HG02884 (cell line): ENCODE measurements at regions not wholly inside any gene's neighbourhood (a gene's known extent, or its start where the extent isn't known, plus 50 kb on each side); places are given as distances from the start of the nearest gene placed in this dataset.
A peak's percentile ranks its signal among the peaks of the same experiment; 100 is the strongest.

Experiments used
- ATAC-seq: cut with Tn5 transposase; IDR thresholded peaks from one replicate; pipeline ENCODE4 v1.9.1; 2021; ENCODE audit warnings: mild to moderate bottlenecking, moderate library complexity; ENCODE audit not compliant: unreplicated experiment

GRCh38 chr2:222064286-222064685 lies 234.5 kb downstream of the PAX3 start:
- ATAC-seq, result no peak

GRCh38 chr2:222058819-222059445 lies 239.9 kb downstream of the PAX3 start:
- no peak for ATAC-seq

DNA sequence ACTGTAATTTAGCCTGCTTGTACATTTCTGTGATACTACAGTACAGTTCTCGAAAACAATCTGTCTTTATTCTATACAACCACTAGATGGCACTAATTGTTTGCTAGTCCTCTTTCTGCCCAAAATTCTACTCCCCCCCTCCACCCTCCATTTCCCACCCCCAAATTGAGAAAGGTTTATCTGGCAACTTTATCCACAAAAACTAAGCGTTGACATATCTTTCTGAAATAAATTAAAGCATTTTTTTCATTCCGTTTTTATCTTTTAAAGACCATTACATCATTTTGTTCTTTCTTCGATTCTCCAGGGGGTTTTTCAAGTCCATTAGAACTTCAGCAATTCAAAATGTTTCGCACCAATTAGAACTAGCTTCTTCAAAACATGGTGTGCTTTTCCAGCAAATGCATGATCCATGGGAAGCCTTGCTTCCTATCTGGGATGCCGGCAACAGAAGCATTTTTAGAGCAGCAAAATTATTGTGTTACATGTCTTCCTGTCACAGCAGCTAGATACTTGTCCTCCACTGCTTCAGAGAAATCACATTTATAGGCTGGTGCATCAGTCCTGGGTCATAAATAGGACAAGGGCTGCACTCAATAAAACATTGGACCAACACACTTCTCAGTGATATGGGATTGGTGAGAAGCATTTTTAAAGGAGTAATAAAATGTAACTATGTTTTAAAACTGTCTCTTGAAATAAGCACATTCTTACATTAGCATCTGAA lies 241.3 kb downstream of the PAX3 start:
- no peak for ATAC-seq

DNA sequence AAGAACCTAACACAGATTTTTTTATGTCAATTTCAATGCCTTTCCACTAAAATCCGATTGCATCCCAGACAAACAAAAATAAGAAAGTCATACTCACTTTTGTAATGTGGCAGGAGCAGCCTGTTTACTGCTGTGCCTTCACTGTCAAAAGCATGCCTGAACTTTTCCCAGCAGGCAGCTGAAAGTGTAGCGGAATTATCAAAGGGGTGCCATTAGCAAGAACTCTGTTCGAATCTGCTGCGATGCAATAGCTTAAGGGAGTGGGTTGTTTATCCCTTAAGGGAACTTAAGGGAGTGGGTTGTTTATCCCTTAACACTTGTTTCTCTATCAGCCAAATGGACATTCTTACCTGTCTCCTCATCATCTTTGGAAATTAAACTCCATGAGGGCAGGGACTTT lies 243.5 kb downstream of the PAX3 start:
- ATAC-seq, result no peak

GRCh38 chr2:222054813-222055212 lies 244.0 kb downstream of the PAX3 start:
- ATAC-seq, result no peak

- ATAC-seq, result peak; percentile 60
Observed at GRCh38 chr2:222052934-222053367, 245.8 kb downstream of the PAX3 start.

DNA sequence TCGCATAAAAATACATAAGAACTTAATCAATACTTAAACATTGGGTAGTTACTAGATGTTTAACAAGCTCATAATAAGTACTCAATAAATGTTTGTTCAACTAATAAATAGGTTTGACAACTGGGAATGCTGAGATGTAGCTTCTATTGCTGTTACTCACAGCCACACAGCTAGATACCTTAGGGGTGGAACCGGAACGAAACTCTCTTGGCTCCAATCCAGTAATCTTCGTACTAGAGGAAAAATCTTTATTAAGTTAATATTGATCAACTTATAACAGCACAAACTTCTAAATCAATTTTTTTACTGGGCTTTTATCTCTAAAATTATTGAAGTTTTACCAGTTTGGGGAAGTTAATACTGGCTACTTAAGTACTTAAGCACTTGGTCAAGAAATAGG lies 247.8 kb downstream of the PAX3 start:
- ATAC-seq, result no peak

DNA sequence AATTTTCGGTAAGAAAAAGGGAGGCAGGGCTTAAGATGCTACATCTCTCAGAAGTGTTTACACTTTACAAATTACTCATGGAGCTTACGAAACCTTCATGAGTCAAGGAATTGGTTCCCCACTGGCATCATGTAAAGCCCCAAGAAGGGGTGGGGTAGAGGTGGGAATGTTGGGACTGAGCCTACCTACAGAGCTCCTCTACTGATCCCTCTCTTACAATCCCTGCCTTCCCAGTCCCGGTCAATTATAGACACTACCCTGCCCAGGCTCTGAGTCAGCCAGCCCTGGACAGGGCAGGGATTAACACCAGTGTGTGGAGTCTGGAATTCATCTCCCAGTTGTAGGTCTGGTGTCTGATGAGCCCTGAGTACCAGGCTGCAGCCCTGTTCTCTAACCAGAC lies 248.9 kb downstream of the PAX3 start:
- ATAC-seq, result no peak

DNA sequence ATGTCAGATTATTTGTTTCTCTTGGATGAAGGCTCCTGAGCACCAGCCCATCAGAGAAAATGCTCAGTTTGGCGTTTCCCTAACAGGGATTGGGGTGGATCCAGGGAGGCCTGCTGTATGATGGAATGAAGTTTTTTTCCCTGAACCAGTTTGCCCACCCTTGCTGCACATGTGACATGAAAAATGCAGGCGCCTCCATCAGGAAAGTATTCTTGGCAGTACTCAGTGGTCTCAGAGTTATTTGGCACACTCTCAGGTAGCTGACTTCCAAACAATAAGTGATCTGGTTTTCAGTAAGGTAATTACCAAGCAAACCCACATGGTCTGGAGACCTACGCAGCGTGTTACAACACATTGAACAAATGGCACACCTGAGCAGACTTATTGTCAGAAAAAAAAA lies 254.9 kb downstream of the PAX3 start:
- ATAC-seq, result no peak

DNA sequence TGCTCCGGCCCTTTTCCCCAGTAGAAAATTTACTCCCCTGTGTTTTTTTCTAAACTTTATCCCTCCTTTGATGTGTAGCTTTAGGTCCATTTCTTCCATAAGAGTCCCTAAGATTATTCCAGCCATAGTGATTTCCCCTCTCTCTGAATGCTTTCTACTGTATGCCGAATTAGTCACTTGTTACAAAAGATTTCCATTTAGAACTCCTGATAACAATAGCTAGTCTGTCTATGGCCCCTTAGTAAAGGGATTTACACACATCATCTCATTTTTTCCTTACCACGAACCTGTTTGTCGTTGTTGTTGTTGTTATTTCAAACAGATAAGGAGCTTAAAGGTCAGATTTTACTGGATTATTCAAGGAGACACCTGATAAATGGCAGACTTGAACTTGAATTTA lies 256.1 kb downstream of the PAX3 start:
- no peak for ATAC-seq

DNA sequence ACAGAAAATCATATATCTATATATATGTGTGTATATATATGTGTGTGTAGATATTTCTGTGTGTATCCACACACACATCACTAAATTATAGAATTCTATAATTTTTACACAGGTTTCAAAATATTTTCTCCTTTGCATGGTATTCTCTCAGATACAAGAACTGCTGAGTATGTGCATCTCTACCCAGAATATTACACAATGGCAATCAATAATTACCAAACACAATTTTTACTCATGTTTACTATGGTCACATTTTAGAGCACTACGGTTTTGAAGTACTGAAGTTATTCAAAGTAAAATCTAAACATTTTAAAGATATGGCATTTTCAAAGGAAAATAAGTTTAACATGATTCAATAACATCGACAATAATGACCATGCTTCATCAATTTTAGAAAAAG lies 258.5 kb downstream of the PAX3 start:
- no peak for ATAC-seq

- ATAC-seq, result no peak
Observed at GRCh38 chr2:222039821-222040220, 259.0 kb downstream of the PAX3 start.

DNA sequence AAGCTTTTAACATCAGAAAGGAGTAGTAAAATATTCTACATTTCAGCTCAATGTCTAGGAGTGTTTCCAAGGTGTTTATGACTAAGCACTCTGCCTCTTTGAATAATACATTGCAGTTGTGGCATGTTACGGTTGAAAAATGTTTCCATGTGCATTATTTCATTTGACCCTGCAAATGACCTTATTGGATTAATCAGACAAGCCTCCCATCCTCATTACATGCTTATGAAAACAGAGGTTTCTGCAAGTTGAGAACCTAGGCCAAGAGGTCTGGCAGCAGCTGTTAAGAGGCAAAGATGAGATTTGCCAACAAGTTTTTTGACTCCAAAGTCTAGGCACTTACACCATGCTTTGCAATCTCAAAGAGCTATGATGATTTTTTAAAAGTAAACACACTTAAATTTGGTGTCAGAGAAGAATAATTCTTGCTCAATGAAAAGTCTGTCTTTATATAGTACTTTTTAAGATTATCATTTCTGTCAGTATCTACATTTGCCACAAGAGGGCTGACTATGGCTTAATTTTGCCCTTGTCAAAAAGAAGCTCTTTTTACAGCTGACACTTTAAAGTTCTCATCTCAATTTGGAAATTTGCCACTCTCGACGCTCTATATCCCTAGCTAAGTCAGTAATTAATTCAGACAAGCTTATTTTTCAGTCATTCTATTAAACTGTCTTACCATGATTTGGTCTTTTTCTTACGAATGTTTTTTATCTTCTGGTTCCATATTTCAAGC lies 260.6 kb downstream of the PAX3 start:
- ATAC-seq, result no peak

DNA sequence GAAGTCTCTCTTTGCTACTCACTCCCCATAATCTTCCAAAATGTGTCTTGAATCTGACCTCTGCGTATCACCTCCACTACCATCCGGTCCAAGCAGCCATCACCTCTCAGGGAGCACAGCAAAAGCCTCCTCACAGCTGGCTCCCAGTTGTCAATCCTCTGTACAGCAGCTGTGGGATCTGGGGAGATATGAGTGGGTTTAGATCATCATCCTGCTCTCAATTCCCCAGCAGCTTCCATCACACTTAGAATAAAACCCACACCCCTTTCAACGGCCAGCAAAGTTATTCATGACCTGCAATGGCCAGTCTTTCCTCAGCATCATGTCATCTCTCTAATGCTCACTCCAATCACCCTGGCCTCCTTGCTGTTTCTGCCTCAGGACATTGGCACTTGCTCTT lies 261.6 kb downstream of the PAX3 start:
- no peak for ATAC-seq

GRCh38 chr2:222034058-222034457 lies 264.7 kb downstream of the PAX3 start:
- no peak for ATAC-seq

DNA sequence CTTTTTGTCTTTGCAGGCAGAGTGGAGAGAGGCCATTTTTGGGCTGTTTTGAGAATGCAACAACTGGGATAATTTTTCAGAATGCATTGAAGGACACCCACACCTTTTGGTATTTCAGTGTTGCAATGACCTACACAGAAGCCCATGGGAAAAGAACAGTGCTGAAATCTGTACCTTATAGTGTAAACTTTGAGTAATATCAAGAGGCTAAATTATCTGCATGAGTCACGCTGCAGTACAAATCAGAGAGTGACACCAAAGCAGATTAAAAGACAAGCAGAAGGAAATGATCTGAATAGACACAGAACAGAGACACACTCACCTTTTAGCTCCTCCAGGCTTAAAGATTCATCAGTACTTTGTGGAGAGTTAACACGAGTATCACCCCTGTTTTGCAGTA lies 265.3 kb downstream of the PAX3 start:
- no peak for ATAC-seq

DNA sequence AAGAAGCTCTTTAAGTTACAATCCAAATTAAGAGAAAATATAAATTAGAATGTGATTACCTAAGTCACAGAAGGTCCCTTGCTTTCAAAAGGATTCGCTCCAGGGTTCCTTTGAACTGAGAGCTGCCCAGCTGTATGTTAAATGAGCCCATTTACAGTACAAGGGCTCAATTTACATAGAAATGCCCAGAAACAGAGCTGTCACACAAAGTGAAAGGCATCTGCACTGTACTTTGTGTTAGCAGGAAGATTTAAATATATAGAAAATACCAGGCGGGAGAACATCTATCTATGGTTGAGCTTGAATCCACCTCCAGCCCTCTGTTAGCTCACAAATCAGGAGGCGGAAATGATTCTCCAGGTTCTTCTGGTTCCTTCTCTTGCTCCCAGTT lies 272.9 kb downstream of the PAX3 start:
- ATAC-seq, result no peak

DNA sequence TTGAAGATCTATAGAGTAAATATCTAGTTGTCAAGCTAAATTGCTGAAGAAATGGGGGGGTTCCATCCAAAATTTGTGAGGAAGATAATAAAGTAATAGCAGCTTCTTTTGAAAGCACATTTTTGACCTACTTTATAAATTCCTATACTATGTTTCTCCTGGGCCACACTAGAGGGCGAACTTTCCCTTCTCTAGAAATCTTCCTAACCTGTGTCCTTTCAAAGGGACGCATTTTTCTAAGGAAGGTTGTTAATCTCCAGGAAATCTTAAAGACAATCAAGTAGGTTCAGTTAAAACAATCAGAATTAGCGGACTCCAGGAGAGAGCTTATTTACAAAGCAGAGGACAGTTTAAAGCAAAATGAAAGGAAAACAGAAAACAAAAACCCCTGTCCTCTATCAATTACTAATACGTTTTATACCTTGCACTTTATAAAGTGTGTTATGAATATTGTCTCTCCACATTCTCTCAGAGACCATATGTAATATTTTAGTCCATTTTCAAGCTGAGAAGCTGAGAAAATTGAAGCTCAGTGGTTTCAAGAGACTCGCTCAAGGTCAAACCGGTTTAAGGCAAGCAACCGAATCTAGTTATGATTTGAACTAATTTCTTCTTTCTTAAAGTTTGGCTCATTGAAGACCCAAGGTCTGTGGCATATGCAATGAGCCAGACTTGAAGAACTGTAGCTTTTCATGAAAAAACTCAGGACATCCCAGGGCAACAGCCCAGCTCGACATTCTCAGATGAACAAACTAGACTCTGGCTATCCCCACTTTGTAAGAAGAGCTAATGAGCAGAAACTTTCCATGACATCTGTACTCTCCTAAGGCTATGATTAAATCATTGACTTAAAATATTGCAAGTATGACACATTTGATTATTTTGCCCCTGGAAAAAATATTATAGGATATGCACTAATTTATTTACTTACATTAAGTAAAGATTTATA lies 273.6 kb downstream of the PAX3 start:
- no peak for ATAC-seq

DNA sequence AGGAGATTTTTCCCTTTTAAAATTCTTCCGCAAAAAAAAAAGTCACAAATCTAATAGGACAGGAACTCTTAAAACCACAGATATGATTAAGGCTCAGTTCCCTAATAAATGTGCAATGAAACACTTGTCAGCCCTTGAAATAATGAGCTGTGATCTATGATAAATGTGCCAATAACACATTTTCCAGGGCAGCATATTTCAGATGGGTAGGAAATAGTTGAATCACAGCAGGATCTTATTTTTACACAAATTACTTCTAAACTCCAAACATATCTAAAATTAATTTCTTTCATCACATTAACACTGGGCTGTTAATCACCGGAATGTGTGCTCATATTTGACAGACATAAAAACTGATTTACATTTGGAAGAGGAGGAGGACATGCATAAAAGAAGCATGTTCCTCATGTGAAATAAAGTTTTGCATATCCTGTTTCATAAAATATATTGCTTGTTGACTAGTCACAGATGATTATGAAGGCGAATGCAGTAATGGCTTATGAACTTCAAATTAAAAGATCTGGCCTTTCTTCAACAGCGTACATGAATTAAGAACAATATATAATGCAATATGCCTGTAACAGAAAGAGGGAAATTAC lies 281.4 kb downstream of the PAX3 start:
- ATAC-seq, result no peak

DNA sequence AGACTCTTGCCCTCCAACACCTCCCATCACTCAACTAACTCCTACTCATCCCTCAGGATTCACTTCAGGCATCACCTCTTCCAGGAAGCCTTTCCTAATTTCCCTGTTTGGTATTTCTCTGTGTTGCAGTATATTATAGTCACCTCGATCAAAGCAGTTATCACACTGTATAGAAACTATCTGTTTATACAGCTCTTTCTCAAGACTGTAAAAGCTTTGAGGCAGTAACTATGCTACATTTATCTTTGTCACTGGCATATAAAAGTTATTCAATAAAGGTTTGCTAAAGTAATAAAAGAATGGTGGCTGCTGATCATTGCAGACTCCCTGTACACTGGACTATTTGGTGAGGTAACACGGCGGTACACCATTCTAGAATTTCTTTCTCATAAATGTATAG lies 284.9 kb downstream of the PAX3 start:
- ATAC-seq, result no peak

- ATAC-seq, result no peak
Observed at GRCh38 chr2:222000326-222000725, 298.5 kb downstream of the PAX3 start.
